HG02973 (cell line): ENCODE measurements at regions not wholly inside any gene's neighbourhood (a gene's known extent, or its start where the extent isn't known, plus 50 kb on each side); places are given as distances from the start of the nearest gene placed in this dataset.

Experiments
- ATAC-seq: cut with Tn5 transposase; IDR thresholded peaks from one replicate; pipeline ENCODE4 v1.9.1; 2021; ENCODE audit warnings: moderate library complexity; ENCODE audit not compliant: unreplicated experiment

DNA sequence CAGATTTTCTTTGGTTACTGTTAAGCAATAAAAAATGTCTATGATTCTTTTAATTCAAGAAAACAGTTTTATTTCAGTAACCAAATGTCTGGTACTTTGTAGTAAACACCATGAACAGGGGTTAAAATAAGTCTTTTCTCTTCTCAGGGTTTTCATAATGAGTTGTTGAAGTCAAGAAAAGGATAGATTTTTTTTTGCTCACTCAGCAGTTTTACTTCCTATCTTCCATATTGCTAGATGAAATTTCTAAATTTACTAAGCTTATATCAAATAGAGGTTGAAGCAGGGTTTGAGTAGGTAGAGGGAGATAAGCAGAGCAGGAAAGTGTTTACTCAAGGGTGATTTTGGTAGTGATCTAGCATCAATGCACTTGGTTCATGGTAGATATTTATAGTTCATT, 1031.3 kb downstream of the C4orf33 start:
- no peak for ATAC-seq

DNA sequence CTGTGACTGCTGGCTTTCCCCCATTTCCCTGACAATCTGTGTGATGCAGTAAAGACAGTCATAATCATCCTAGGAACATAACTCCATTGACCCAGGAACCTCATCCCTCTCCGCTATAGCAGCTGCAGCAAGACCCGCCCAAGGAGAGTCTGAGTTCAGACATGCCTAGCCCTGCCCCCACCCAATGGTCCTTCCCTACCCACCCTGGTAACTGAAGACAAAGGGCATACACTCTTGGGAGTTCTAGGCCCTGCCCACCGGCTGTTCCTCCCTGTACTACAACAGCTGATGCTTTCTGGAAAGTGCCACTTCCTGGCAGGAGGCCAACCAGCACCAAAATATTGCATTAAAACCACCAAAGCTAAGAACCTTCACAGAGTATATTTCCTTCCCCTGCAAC, 1035.6 kb downstream of the C4orf33 start:
- ATAC-seq = no peak

DNA sequence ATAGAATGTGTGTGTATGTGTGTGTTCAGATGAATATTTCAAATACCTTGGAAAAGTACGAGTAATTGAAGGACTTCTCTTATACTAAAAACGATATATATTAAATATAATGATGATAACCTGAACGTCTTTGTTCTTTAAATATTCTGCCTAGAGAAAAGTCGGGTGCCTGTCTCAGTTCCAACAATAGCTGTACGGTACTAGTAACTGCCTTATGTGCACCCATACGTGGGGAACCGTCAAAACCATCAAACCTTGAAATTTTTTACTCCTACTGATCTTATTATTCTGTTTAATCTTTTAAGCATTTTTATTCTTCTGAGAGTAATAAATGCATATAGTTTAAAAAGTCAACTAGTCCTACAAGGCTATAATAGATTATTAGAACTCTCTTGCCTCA, 1045.7 kb downstream of the C4orf33 start:
- no peak for ATAC-seq

DNA sequence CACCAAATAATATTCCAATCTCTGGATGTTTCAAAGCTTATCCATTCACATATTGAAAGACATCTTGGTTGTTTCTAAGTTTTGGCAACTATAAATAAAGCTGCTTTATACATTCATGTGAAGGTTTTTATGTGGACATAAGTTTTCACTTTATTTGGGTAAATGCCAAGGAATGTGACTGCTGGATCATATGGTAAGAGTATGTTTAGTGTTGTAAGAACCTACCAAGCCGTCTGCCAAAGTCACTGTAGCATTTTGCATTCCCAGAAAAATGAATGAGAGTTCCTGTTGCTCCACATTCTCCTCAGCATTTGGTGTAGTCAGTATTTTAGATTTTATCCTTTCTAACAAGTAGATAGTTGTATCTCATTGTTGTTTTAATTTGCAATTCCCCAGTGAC, 1047.7 kb downstream of the C4orf33 start:
- no peak for ATAC-seq

DNA sequence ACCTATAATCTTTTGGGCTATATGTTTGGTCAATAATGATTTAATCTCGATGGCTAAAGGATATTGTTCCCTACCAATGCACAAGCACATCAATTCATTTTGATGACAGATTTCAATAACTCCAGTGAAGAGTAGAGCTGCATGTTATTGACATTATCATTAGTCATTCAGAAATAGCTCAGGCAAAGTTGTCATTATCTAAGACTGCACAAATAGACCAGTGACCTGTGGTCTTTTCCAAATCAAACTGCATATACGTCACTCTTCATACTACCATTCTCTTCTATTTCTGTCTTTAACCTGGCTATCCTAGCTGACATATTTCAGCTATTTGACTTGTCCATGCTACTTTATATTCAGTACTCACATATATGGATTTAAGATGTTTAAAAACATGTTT, 1050.8 kb downstream of the C4orf33 start:
- ATAC-seq = no peak

DNA sequence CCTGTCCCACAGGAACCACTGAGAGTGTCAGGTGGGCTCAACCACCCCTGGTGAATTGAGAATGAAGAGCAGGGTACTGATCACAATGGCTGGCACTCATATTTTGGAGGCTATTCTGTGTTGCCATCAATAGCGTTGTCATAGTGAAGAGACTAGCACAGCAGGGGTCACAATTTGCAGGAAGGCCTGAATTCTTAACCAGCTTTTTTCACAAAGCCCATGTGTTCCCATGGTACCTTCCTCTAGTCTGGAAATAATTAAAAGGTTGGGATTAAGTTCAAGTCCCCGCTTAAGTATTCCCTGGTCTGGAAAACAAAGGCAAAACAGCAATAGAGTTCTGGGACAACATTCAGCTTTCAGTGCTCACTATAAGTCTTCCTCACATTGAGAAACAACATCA, 1051.7 kb downstream of the C4orf33 start:
- no peak for ATAC-seq

DNA sequence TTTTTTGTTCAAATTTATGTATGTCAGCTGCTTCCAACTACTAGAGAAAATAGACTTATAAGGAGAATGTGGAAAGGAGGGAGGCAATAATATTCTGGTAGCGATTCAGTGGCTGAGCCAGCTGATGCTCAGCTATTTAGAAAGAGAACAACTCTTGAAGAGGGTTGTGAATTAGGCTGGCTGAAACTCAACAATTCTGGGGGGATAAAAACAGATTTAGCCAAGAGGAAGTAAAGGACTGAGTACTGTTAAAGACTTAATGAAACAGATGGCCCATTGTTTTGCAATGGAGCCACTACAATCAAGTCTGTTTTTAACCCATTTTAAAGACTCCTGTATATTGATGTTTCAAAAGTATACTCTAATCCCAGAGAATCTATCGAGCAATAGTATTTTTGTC, 1058.9 kb downstream of the C4orf33 start:
- ATAC-seq = no peak

DNA sequence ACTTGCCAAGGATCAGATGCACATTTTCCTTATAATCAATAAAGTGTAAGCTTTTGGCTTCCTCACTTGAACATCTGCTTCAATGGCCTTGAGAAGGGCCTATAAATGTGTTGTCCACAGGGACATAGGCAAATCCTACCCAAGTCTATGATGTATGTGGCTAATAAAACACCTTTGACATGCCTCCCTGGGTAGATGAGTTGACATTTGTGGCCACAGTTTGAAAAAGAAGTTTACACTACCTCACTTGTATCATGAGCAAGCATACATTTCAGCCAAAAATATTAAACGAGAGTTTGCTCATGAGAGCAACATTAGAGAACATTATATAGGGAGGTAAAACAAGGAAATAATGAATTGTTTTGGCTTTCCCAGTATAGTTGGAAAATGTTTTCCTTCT, 1067.7 kb downstream of the C4orf33 start:
- no peak for ATAC-seq

DNA sequence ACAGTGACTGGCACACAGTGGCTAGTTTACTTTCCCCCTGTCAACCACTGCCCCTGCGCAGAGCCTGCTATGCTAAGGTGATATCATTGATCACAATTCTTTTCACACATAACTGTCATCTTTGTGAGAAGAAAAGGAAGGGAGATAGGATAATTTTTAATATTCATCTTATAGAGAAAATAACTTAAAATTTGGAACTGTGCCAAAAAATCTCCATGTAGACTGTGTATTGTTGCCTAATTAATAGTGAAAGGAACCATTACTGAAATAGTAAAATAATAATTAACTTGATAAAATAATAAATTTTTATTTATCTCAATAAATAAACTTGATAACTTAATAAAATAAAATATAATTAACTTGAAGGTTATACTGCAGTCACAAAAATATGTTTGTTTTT, 1069.4 kb downstream of the C4orf33 start:
- no peak for ATAC-seq

DNA sequence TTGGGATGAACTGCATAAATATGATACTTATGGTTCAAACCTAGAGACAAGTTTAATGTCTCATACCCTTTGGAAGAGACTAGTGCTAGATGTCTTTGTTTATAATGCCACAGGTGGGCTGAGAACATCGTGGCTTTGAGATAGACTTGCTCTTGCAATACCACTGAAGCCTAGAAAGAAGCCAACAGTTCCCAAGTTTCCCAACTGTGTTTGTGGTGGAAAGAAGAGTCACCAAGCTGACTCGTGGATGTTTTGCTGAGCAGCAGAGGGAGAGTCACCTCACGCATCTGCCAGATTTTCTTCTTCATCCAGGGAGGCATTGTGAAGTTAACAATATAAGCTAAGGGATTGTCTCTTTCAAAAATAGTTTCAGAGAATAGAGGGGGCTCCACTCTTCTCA, 1076.2 kb downstream of the C4orf33 start:
- no peak for ATAC-seq

DNA sequence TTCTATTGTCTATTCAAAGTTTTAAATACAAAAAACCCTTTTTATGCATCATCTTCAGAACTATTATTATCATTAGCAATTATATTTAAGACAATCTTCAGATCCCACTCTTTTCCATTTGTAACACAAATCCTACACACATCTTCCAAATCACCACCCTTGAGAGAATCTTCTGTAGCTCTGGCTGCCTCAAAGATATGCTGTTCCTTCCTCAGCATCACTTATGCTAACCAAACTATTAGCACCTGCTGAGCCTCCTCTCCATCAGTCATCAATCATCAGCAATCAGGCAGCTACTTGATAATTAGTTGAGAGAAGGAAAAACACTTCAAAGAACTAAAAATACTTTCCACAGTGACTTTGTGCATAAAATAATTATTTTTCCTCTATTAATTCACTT, 1082.2 kb downstream of the C4orf33 start:
- ATAC-seq = no peak

DNA sequence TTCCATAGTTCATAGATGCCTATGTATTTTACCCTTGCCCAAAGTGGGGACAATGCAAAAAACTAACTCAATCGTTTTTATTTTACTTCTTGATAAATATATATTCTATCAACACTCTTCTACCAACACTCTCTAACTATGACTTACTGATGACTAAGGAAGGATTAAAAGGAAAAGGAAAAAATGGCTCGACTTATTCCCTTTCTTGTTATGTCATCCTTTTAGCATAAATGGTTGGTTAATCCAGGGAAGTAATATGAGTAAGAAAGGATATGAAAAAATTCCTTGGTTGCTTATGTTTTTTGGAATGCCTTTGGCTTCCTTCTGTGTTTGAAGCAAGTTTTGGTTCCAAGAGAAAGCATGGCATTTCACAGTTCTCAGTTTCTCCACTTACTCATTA, 1087.1 kb downstream of the C4orf33 start:
- no peak for ATAC-seq

DNA sequence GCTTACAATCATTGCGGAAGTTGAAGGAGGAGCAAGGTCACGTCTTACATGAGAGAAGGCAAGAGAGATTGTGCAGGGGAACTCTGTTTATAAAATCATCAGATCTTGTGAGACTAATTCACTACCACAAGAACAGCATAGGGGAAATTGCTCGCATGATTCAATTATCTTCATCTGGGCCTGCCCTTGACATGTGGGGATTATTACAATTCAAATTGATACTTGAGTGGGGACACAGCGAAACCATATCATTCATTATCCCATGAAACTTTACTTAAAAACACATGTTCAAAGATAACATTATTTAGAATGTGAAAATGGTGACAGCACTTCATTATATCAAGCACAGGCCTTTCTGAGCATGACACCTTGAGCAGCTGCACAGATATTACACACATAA, 1087.8 kb downstream of the C4orf33 start:
- ATAC-seq = no peak

DNA sequence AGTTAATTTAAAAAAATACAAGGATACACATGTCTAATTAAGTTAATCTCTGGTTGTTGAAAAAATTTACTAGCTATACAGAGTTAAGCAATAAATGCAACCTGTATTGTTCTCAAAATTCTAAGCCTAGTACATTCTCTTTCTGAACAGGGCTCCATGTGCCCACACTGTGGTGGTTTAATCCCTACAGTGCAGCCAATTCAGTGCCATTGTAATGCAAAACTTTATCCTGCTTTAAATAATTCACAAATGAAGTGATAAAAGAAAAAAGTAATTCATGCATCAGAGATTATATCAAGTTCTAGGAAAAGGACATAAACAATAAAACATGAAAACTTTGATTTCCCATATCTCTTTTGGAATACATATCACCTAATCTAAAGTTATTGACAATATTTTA, 1089.2 kb downstream of the C4orf33 start:
- no peak for ATAC-seq

DNA sequence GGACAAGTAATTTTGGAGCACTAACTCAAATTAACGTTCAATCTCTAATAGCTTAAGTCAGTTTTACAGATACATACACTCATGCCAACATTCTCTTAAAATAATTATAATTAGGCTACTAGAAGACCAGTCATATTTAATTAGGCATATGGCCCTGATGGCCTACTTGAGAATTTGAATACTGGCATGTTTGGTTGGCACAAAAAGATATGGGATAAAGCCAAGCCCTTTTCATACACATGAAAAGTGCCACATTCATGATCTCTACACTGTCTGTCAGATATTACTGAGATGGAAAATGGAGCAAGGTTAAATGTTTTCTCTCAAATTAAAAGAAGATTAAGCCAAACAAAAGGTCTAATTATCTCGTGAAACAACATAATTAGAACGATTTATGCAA, 1091.0 kb downstream of the C4orf33 start:
- ATAC-seq = no peak

DNA sequence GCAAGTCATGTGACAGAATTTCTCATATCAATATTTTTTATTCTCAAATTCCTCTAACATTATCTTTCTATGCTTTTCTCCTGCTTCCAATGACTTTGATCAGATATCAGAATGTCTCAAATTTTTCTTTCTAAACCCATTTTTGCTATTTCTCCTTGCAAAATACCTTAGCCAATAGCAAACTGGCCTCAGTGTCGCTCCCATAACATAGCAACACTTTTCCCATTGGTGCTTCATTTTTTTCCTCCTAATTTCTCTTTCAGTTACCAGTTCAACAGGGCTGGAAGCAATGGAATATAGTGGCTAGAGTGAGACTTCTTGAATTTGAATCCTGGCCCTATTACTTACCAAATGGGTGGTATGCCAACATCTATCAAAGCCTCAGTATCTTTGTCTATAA, 1091.6 kb downstream of the C4orf33 start:
- no peak for ATAC-seq

DNA sequence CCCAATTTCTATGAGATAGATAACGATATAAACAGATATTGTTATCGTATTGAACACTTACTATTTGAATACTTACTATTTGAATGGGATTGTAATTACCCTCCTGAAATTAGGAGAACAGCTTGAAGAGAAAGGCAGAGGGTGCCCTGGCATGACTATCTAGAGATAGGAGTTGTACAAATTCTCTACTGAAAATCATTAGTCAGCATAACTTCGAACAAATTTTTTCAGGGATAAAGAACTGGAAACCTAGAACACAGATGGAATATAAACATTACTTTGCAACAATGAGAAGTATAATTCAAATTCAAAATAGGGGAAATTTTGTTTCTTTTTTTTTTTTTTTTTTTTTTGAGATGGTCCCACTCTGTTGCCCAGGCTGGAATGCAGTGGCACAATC, 1096.8 kb downstream of the C4orf33 start:
- no peak for ATAC-seq

DNA sequence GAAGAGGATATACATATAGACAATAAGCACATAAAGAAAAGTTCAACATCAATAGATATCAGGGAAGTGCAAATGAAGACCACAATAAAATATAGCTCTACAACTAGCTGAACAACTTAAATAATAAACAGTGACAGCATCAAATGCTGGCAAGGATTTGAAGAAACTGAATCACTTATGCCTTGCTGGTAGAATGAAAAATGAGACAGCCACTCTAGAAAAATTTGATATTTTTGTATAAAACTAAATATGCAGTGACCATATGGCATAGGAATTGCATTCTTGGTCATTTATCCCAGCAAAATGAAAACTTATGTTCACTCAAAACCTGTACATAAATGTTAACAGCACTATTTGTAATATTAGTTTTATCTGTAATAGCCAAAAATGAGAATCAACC, 1102.0 kb downstream of the C4orf33 start:
- ATAC-seq = no peak

DNA sequence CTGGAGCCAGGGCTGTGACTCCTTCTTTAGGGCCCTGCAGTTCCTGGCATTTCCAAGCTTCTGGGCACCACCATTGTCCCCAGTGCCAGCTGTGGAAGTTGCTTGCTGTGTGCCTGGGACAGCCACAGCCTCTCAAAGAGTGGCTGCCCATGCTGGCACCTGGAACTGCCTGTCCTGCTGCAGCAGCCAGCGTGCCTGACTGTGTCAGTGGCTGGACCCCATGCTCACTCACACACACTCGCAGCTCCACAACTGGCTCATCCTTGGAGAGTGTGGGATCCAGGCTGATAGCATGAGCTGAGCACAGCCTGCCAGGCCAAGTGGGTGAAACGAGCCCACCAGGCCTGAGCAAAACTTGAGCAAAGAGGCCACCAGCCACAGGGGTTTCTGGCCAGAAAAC, 1107.6 kb downstream of the C4orf33 start:
- ATAC-seq = no peak

DNA sequence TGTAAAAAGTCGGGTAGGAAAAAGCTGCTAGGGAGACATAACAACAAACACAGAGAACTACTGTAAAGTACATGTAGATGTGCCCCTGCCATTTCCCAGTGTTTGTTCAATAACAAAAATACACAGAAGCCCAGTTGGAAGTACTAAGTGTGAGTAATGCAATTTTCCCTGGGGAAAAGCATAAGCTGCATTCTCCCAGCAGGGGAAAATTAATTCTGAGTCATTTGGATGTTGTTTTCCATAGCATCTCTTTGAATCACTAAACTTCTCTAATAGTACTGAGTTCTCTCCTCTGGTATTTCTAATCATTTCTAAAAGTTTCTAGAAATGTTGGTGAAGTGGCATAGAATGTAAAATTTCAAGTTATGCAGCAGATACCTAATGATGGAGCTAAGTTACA, 1114.9 kb downstream of the C4orf33 start:
- no peak for ATAC-seq

DNA sequence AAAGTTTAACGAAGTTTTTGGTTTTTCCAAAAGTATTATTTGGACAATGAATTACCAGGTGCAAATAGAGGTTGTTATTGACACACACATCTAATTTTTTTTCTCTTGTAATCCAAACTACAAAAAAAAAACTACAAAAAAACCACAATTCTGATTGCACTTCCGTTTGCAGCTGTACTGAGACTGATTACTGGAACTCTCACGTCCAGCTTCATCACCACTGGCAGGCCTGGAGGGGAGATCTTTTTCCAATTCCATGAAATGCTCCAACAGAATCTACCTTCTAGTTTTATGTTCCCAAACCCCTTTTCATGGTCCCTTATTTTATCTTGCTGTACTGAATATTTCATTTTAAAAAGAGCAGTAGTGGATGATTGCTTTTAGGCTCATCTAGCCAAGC, 1118.3 kb downstream of the C4orf33 start:
- no peak for ATAC-seq

DNA sequence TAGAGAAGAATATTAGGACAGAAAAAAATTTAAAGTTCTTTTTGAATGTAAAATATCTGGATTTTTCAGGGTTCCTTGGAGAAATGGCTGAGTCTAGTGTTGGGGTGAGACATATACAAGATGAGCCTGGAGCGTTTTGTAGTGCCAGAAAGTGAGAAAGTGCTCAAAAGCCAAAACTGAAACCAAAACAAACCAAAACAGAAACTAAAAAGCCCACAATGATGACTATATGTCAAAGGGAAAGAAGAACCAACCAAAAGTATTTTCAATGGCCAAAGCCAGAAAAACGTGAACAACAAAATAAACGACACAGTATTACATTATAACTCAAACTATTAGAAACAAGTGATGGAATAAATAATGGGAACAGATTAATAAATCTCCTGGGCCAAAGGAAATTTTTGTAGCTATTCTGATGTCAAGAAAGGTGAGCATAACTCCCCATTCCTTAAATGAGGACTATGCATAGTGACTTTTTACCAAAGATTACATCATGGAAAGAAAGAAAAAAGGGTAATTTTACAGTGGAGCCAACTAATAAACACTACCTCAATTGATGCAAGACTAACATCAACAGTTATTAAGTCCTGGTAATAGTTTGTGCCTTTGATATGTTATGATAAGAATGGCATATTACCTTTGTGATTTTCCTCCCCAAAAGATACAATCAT, 1137.6 kb downstream of the C4orf33 start:
- ATAC-seq = peak; percentile 100

DNA sequence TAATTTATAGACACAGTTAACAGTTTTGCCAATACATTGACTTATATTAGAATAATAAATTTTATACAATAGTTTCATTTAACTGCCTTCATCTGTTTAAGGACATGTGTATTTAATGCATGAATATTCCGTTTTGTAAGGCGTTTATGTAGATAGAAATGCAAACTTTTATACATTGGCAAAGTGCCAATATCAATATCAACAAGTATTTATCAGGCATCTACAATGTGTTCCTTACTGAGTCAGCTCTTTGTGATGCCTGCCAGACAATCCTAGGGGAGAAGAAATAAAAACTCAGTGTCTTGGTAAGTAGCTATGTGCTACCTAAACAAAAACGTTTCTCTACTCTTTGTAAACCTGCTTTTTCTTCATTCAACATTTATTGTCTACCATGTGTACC, 1142.2 kb downstream of the C4orf33 start:
- no peak for ATAC-seq

DNA sequence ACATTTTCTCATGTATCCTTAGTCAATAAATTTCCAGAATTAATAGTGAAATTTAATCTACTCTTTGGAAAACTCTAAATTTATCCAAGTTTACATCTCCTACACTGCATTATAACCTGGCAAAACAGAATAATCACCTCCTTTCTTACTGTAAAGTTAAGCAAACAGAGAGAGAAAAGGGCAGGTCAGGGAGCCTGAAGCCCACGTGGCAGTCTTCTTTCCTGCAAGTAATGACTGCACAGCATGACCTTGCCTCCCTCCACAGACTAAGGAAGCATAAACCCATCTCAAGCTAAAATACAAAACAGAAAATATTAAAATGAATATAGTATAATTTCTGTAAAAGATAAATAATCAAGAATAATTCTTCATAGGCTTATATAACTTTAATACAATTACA, 1153.0 kb downstream of the C4orf33 start:
- ATAC-seq = no peak
